GM12878 (cell line): ENCODE measurements at regions not wholly inside any gene's neighbourhood (a gene's known extent, or its start where the extent isn't known, plus 50 kb on each side); places are given as distances from the start of the nearest gene placed in this dataset.
"Not testable (repeated sequence)": the region's sequence is repeated elsewhere in the genome, so short reads cannot be mapped to it uniquely, and the experiment has no call there.

Source experiments
- ATAC-seq: fragments of 200-7000 bp; cut with Tn5 transposase; 3 replicates; pipeline ENCODE4 v1.9.1; 2020; ENCODE audit warnings: mild to moderate bottlenecking, moderate library complexity
- BruUV-seq: library from RNA; stranded (reverse); fragments of 400-500 nt; replicated peaks from 2 replicates; lab custom pipeline; 2021; lab: Mats Ljungman, UMichigan
- CTCF ChIA-PET: fragments of 300-600 bp; sonication (Branson Sonifier 250); formaldehyde crosslinking; extraction: SDS; loops from one replicate; lab custom pipeline; 2021; ENCODE audit warnings: inconsistent platforms; lab: Yijun Ruan, JAX
- POLR2A ChIA-PET: fragments of 350-600 bp; formaldehyde crosslinking; extraction: SDS; loops from one replicate; lab custom pipeline; 2021; ENCODE audit warnings: inconsistent platforms; lab: Charles Lee
- RAD21 ChIA-PET: fragments of 300-600 bp; sonication (Branson Sonifier 250); formaldehyde crosslinking; loops from one replicate; lab custom pipeline; 2023; ENCODE audit warnings: antibody characterized with exemption; ENCODE audit not compliant: unreplicated experiment; lab: Charles Lee
- SMC1A ChIA-PET: fragments of 300-600 bp; sonication (Branson Sonifier 250); formaldehyde crosslinking; loops from one replicate; lab custom pipeline; 2023; ENCODE audit not compliant: unreplicated experiment, uncharacterized antibody; lab: Charles Lee
- DNase-seq: peaks from one replicate; pipeline ENCODE4 v3.0.0-alpha.2; 2011; ENCODE audit warnings: low read depth, low spot score
- FAIRE-seq: peaks from 3 replicates; lab custom pipeline; 2011; peaks lifted over from hg19 to GRCh38; lab: Jason Lieb, UNC
- H2AFZ ChIP-seq: 2 replicates; pipeline ENCODE4 v1.6.0; 2011; ENCODE audit warnings: low read depth, low read length, control low read depth; ENCODE audit not compliant: control insufficient read depth
- H3K27ac ChIP-seq: 2 replicates; pipeline ENCODE4 v1.5.1; 2011; ENCODE audit warnings: control low read depth; ENCODE audit not compliant: control insufficient read depth, insufficient read depth
- H3K27me3 ChIP-seq, 2 experiments: replicated peaks in 1 of 2; 2 replicates each; pipeline versions ENCODE4 v1.6.0 to v1.6.1; 2011; ENCODE audit warnings: low read length in 1 of 2; ENCODE audit not compliant: control insufficient read depth in 2 of 2, insufficient read depth in 2 of 2
- H3K36me3 ChIP-seq, 2 experiments: 2 replicates each; pipeline ENCODE4 v1.5.1; 2011; ENCODE audit warnings: low read length in 1 of 2; ENCODE audit not compliant: control insufficient read depth in 2 of 2, insufficient read depth in 2 of 2
- H3K4me1 ChIP-seq: 2 replicates; pipeline ENCODE4 v1.6.1; 2011; ENCODE audit warnings: mild to moderate bottlenecking, low read length, moderate library complexity, mixed read lengths; ENCODE audit not compliant: control insufficient read depth, insufficient read depth
- H3K4me2 ChIP-seq: 2 replicates; pipeline ENCODE4 v1.6.0; 2011; ENCODE audit warnings: control low read depth; ENCODE audit not compliant: control insufficient read depth, insufficient read depth
- H3K4me3 ChIP-seq: fragments of 200-600 bp; sonication (generic); 2 replicates; pipeline ENCODE4 v1.5.1; 2016
- H3K79me2 ChIP-seq: 2 replicates; pipeline ENCODE4 v1.6.0; 2011; ENCODE audit warnings: low read length; ENCODE audit not compliant: control insufficient read depth, insufficient read depth
- H3K9ac ChIP-seq: 2 replicates; pipeline ENCODE4 v1.8.0; 2011; ENCODE audit warnings: low read length, control low read depth, mixed read lengths; ENCODE audit not compliant: control insufficient read depth, insufficient read depth
- H3K9me3 ChIP-seq: replicated peaks from 3 replicates; pipeline ENCODE4 v1.5.1; 2011; ENCODE audit warnings: mild to moderate bottlenecking, low read length; ENCODE audit not compliant: control insufficient read depth, insufficient read depth
- H4K20me1 ChIP-seq: 2 replicates; pipeline ENCODE4 v1.6.0; 2011; ENCODE audit not compliant: control insufficient read depth, insufficient read depth
- BCL3 ChIP-seq: IDR thresholded peaks from 2 replicates; pipeline ENCODE4 v1.6.1; 2011; ENCODE audit warnings: borderline replicate concordance, low read depth, mild to moderate bottlenecking, moderate library complexity, low read length; ENCODE audit not compliant: insufficient read depth, poor library complexity, severe bottlenecking
- CBX3 ChIP-seq: fragments of 200-600 bp; sonication (generic); IDR thresholded peaks from 2 replicates; pipeline ENCODE4 v1.6.1; 2016; ENCODE audit warnings: low read depth, borderline replicate concordance
- MEF2B ChIP-seq: fragments of 450-650 bp; IDR thresholded peaks from 2 replicates; pipeline ENCODE4 v1.6.1; 2018; ENCODE audit warnings: mild to moderate bottlenecking, moderate library complexity; ENCODE audit not compliant: partially characterized antibody, poor library complexity, severe bottlenecking
- NFYA ChIP-seq: IDR thresholded peaks from 2 replicates; pipeline ENCODE4 v1.6.1; 2011; ENCODE audit warnings: low read depth, mild to moderate bottlenecking, low read length, improper control_type of control experiment, borderline replicate concordance
- NR2C1 ChIP-seq: fragments of 450-650 bp; IDR thresholded peaks from 2 replicates; pipeline ENCODE4 v1.6.1; 2017; ENCODE audit warnings: antibody characterized with exemption, mild to moderate bottlenecking, moderate library complexity
- POLR2AphosphoS5 ChIP-seq: IDR thresholded peaks from 2 replicates; pipeline ENCODE4 v1.6.1; 2011; ENCODE audit warnings: mild to moderate bottlenecking, low read length, inconsistent platforms
- SREBF2 ChIP-seq: IDR thresholded peaks from 2 replicates; pipeline ENCODE4 v1.6.1; 2012; ENCODE audit warnings: mild to moderate bottlenecking, low read length
- SUZ12 ChIP-seq: fragments of 200-600 bp; sonication (generic); IDR thresholded peaks from one replicate; pipeline ENCODE4 v1.6.1; 2018; ENCODE audit warnings: antibody characterized with exemption, mild to moderate bottlenecking; ENCODE audit not compliant: unreplicated experiment
- YBX1 ChIP-seq: fragments of 450-650 bp; IDR thresholded peaks from 2 replicates; pipeline ENCODE4 v1.6.1; 2016; ENCODE audit warnings: antibody characterized with exemption
- ZBTB33 ChIP-seq: fragments of 450-650 bp; IDR thresholded peaks from 2 replicates; pipeline ENCODE4 v1.6.1; 2017; ENCODE audit warnings: mild to moderate bottlenecking
- WGBS: methylation state at CpG from one replicate; pipeline ENCODE4 v1.1.6; 2016; ENCODE audit warnings: low lambda C conversion rate; ENCODE audit not compliant: insufficient replicate concordance, insufficient coverage; ENCODE audit errors: missing lambda C conversion rate; 5-methylcytosine and 5-hydroxymethylcytosine counted together
- in situ Hi-C: fragments of 300-500 bp; cut with MboI; formaldehyde crosslinking; loops from 9 replicates; pipeline ENCODE4 v1.14.3; 2018; ENCODE audit warnings: mixed read lengths
- intact Hi-C: fragments of 100-400 bp; cut with micrococcal nuclease; formaldehyde crosslinking; loops from one replicate; pipeline ENCODE4 v1.14.2; 2022; ENCODE audit not compliant: unreplicated experiment
- TF ChIP-seq, protein P1 (sequence below): IDR thresholded peaks from 2 replicates; pipeline ENCODE4 v1.6.1; 2012; ENCODE audit warnings: low read depth, low read length, improper control_type of control experiment

DNA sequence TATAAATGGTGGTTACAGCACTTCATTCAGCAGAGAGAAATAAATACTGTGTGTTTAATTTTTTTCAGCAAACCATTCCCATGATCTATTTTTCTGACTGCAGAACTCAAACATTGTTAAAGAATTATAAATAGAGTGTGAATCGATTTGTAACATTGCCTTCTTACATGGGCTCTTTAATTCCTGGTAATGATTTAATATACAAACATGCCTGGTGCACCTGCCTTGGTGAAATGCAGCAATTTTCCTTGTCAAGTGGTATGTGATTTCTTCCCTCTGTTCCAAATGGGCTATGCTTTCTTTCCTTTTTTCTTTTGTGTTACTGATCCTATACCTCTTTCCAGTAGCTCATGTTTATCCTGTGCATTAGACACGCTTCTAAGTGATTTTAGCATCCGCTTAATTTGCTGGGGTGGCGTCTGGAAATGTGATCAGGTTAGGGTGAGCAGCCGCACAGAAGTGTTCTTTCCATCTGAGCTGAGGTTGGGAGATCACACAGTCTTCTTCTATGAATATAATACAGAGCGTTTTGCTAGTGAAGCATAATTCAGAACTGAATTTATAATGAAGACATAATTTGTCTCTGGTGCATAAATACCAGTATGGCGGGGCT is 94.3 kb upstream of the ITGB1 start:
- WGBS: 53% methylated on average over 7 of the region's 7 CpGs
- DNase-seq (no peak), FAIRE-seq (no peak), ATAC-seq (no peak)
- H3K9ac ChIP-seq: no peak overlapping the region
- no peak overlapping the region for H3K4me2 ChIP-seq
- TF ChIP-seq SREBF2: no peak
- no peak for TF ChIP-seq NFYA
- no peak for TF ChIP-seq YBX1
- no peak for TF ChIP-seq MEF2B
- no peak for TF ChIP-seq POLR2AphosphoS5
- TF ChIP-seq, protein P1, sequence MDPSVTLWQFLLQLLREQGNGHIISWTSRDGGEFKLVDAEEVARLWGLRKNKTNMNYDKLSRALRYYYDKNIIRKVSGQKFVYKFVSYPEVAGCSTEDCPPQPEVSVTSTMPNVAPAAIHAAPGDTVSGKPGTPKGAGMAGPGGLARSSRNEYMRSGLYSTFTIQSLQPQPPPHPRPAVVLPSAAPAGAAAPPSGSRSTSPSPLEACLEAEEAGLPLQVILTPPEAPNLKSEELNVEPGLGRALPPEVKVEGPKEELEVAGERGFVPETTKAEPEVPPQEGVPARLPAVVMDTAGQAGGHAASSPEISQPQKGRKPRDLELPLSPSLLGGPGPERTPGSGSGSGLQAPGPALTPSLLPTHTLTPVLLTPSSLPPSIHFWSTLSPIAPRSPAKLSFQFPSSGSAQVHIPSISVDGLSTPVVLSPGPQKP: no peak
- TF ChIP-seq ZBTB33: no peak
- TF ChIP-seq NR2C1: no peak
- no peak for TF ChIP-seq BCL3
- no peak for TF ChIP-seq CBX3
- no peak for TF ChIP-seq SUZ12
- intact Hi-C loops: no loop called here
- ChIA-PET RAD21 (no interaction called here), CTCF (no interaction called here), POLR2A (no interaction called here), SMC1A (no interaction called here)
- BruUV-seq: no TSS peak
- H3K4me1 ChIP-seq: no peaks in the 10 kb centered on the region
- H3K9me3 ChIP-seq: no peaks in the 10 kb centered on the region
- no peaks in the 10 kb centered on the region for H3K36me3 ChIP-seq
- in situ Hi-C loops: no loop called here
- H3K4me3 ChIP-seq: no peak overlapping the region
- no peaks in the 10 kb centered on the region for H3K79me2 ChIP-seq
- no peaks in the 10 kb centered on the region for H4K20me1 ChIP-seq
- no peaks in the 10 kb centered on the region for H3K27me3 ChIP-seq
- H2AFZ ChIP-seq: no peak overlapping the region
- no peak overlapping the region for H3K27ac ChIP-seq

- DNase-seq, H3K9ac ChIP-seq, SMC1A ChIA-PET, FAIRE-seq, ATAC-seq, H2AFZ ChIP-seq, H3K36me3 ChIP-seq, in situ Hi-C loops, H3K27me3 ChIP-seq, POLR2A ChIA-PET, H3K79me2 ChIP-seq, intact Hi-C loops, RAD21 ChIA-PET, BruUV-seq, H4K20me1 ChIP-seq, H3K27ac ChIP-seq, H3K4me2 ChIP-seq, H3K9me3 ChIP-seq, H3K4me3 ChIP-seq, H3K4me1 ChIP-seq: not testable (repeated sequence)
- WGBS: 36% methylated on average over 33 of the region's 33 CpGs
- CTCF ChIA-PET: interaction anchor here (0.9 kb wide), 2 partner anchors 18 to 25 kb away, joined by 3 read pairs; no protein-coding TSS in a partner anchor
Observed at GRCh38 chr10:33049963-33050920, 92.2 kb upstream of the ITGB1 start.
